SK-N-SH (cell line): ENCODE measurements at regions not wholly inside any gene's neighbourhood (a gene's known extent, or its start where the extent isn't known, plus 50 kb on each side); places are given as distances from the start of the nearest gene placed in this dataset.

Source experiments
- CTCF ChIA-PET: fragments of 300-600, 350-600 bp; formaldehyde crosslinking; extraction: SDS; loops from one replicate; lab custom pipeline; 2021; lab: Yijun Ruan, JAX
- POLR2A ChIA-PET: fragments of 350-600 bp; sonication (Branson Sonifier 250); formaldehyde crosslinking; extraction: SDS; loops from one replicate; lab custom pipeline; 2020; ENCODE audit warnings: antibody characterized with exemption, inconsistent platforms; lab: Yijun Ruan, JAX
- DNase-seq: peaks from one replicate; pipeline ENCODE4 v3.0.0; 2012
- H2AFZ ChIP-seq: fragments of 200-600 bp; sonication (generic); 2 replicates; pipeline ENCODE4 v1.8.1; 2016; ENCODE audit warnings: antibody characterized with exemption, mild to moderate bottlenecking, low read depth
- H3F3A ChIP-seq: fragments of 200-600 bp; sonication (generic); replicated peaks from 2 replicates; pipeline ENCODE3; 2016; ENCODE audit warnings: antibody characterized with exemption, mild to moderate bottlenecking; ENCODE audit not compliant: insufficient read depth
- H3K27ac ChIP-seq, 2 experiments: fragments of 200-500 bp in 1 of 2; fragments of 200-600 bp in 1 of 2; sonication (Bioruptor generic) in 1 of 2; sonication (generic), shearing (Covaris generic) in 1 of 2; 2 replicates each; pipeline versions ENCODE4 v1.5.1 to v1.6.1; 2014 to 2016; ENCODE audit warnings: low read depth in 2 of 2, inconsistent platforms in 1 of 2, low read length in 1 of 2, mild to moderate bottlenecking in 1 of 2, mixed read lengths in 1 of 2
- H3K27me3 ChIP-seq: fragments of 200-600 bp; sonication (generic), shearing (Covaris generic); 2 replicates; pipeline ENCODE4 v1.6.1; 2016; ENCODE audit warnings: mixed run types; ENCODE audit not compliant: insufficient read depth
- H3K36me3 ChIP-seq, 2 experiments: fragments of 200-500 bp in 1 of 2; fragments of 200-600 bp in 1 of 2; sonication (Bioruptor generic) in 1 of 2; sonication (generic) in 1 of 2; replicated peaks in 1 of 2; 2 replicates each; pipeline versions ENCODE3 to v1.5.1; 2014 to 2016; ENCODE audit warnings: low read length in 1 of 2, mild to moderate bottlenecking in 1 of 2; ENCODE audit not compliant: insufficient read depth in 2 of 2, control insufficient read depth in 1 of 2
- H3K4me1 ChIP-seq, 2 experiments: fragments of 200-500 bp in 1 of 2; fragments of 200-600 bp in 1 of 2; sonication (Bioruptor generic) in 1 of 2; sonication (generic), shearing (Covaris generic) in 1 of 2; 2 replicates each; pipeline versions ENCODE4 v1.5.1 to v1.6.1; 2014 to 2016; ENCODE audit warnings: low read depth in 1 of 2, low read length in 1 of 2, mixed run types in 1 of 2; ENCODE audit not compliant: insufficient read depth in 2 of 2, control insufficient read depth in 1 of 2
- H3K4me2 ChIP-seq: fragments of 200-600 bp; sonication (generic), shearing (Covaris generic); 2 replicates; pipeline ENCODE4 v1.6.1; 2017; ENCODE audit warnings: mixed run types
- H3K4me3 ChIP-seq, 2 experiments: fragments of 200-500 bp in 1 of 2; fragments of 200-600 bp in 1 of 2; sonication (Bioruptor generic) in 1 of 2; sonication (generic), shearing (Covaris generic) in 1 of 2; 2 replicates each; pipeline versions ENCODE4 v1.5.1 to v1.8.1; 2014 to 2016; ENCODE audit warnings: low read depth in 2 of 2, inconsistent platforms in 1 of 2, low read length in 1 of 2, mild to moderate bottlenecking in 1 of 2, mixed read lengths in 1 of 2, moderate library complexity in 1 of 2
- H3K79me2 ChIP-seq: fragments of 200-600 bp; sonication (generic); 2 replicates; pipeline ENCODE4 v1.8.1; 2017; ENCODE audit warnings: mild to moderate bottlenecking; ENCODE audit not compliant: insufficient read depth
- H3K9ac ChIP-seq: fragments of 200-600 bp; sonication (generic); 2 replicates; pipeline ENCODE4 v1.6.1; 2017; ENCODE audit warnings: mixed run types
- H3K9me2 ChIP-seq: fragments of 200-600 bp; sonication (generic); 2 replicates; pipeline ENCODE4 v1.6.1; 2017; ENCODE audit warnings: mixed run types
- H3K9me3 ChIP-seq: fragments of 200-600 bp; sonication (generic); 2 replicates; pipeline ENCODE4 v1.6.1; 2017; ENCODE audit warnings: mixed run types, mild to moderate bottlenecking, moderate library complexity
- H4K20me1 ChIP-seq: fragments of 200-600 bp; sonication (generic); 2 replicates; pipeline ENCODE4 v1.6.1; 2017; ENCODE audit warnings: mild to moderate bottlenecking, mixed run types; ENCODE audit not compliant: insufficient read depth
- CTCF ChIP-seq: fragments of 200-600 bp; sonication (generic); IDR thresholded peaks from 2 replicates; pipeline ENCODE4 v1.6.1; 2017; ENCODE audit warnings: antibody characterized with exemption, mild to moderate bottlenecking, moderate library complexity
- EP300 ChIP-seq, 2 experiments: IDR thresholded peaks; 2 replicates each; pipeline versions ENCODE4 v1.4.0 to v1.6.1; 2012; ENCODE audit warnings: borderline replicate concordance in 1 of 2, low read depth in 1 of 2, low read length in 1 of 2
- FOSL2 ChIP-seq: IDR thresholded peaks from 2 replicates; pipeline ENCODE4 v1.4.0; 2012; ENCODE audit warnings: low read depth, mild to moderate bottlenecking, moderate library complexity, borderline replicate concordance
- FOXJ3 ChIP-seq: sonication (generic); formaldehyde crosslinking; IDR thresholded peaks from 2 replicates; pipeline ENCODE4 v1.5.1; 2020; ENCODE audit warnings: mild to moderate bottlenecking, missing genetic modification reagents
- GATA2 ChIP-seq: sonication (generic); formaldehyde crosslinking; IDR thresholded peaks from 2 replicates; pipeline ENCODE4 v1.5.0; 2020; ENCODE audit warnings: mild to moderate bottlenecking, missing genetic modification reagents
- IRF3 ChIP-seq: fragments of 150-350 bp; IDR thresholded peaks from 2 replicates; pipeline ENCODE4 v1.6.1; 2016; ENCODE audit warnings: mild to moderate bottlenecking, low read depth, low read length
- MEF2A ChIP-seq: IDR thresholded peaks from 2 replicates; pipeline ENCODE4 v1.4.0; 2012; ENCODE audit warnings: low read depth, borderline replicate concordance
- MXI1 ChIP-seq: IDR thresholded peaks from 2 replicates; pipeline ENCODE4 v1.6.1; 2012; ENCODE audit warnings: mild to moderate bottlenecking, low read depth, low read length, improper control_type of control experiment
- NFIC ChIP-seq: IDR thresholded peaks from 2 replicates; pipeline ENCODE4 v1.4.0; 2012; ENCODE audit warnings: borderline replicate concordance
- RCOR1 ChIP-seq: fragments of 150-350 bp; IDR thresholded peaks from 2 replicates; pipeline ENCODE4 v1.6.1; 2017; ENCODE audit warnings: antibody characterized with exemption, low read length
- RXRA ChIP-seq: IDR thresholded peaks from 2 replicates; pipeline ENCODE4 v1.4.0; 2012; ENCODE audit warnings: low read depth, mild to moderate bottlenecking, borderline replicate concordance
- TAF1 ChIP-seq: IDR thresholded peaks from 2 replicates; pipeline ENCODE4 v1.6.1; 2012; ENCODE audit warnings: low read depth, mild to moderate bottlenecking, low read length, moderate library complexity, borderline replicate concordance
- TCF12 ChIP-seq: IDR thresholded peaks from 2 replicates; pipeline ENCODE4 v1.4.0; 2012
- TEAD4 ChIP-seq: IDR thresholded peaks from 2 replicates; pipeline ENCODE4 v1.4.0; 2012; ENCODE audit warnings: mild to moderate bottlenecking, borderline replicate concordance; ENCODE audit not compliant: insufficient read depth
- USF2 ChIP-seq: fragments of 150-350 bp; IDR thresholded peaks from 2 replicates; pipeline ENCODE4 v1.6.1; 2017; ENCODE audit warnings: antibody characterized with exemption, low read length, low read depth, borderline replicate concordance
- WGBS: methylation state at CpG from one replicate; pipeline ENCODE4 v1.1.6; 2017; ENCODE audit warnings: low lambda C conversion rate; 5-methylcytosine and 5-hydroxymethylcytosine counted together
- TF ChIP-seq, protein P1 (sequence below): IDR thresholded peaks from 2 replicates; pipeline ENCODE4 v1.4.0; 2012; ENCODE audit warnings: low read depth, borderline replicate concordance
- TF ChIP-seq, protein P2 (sequence below): IDR thresholded peaks from 2 replicates; pipeline ENCODE4 v1.4.0; 2012; ENCODE audit warnings: low read depth, borderline replicate concordance

DNA sequence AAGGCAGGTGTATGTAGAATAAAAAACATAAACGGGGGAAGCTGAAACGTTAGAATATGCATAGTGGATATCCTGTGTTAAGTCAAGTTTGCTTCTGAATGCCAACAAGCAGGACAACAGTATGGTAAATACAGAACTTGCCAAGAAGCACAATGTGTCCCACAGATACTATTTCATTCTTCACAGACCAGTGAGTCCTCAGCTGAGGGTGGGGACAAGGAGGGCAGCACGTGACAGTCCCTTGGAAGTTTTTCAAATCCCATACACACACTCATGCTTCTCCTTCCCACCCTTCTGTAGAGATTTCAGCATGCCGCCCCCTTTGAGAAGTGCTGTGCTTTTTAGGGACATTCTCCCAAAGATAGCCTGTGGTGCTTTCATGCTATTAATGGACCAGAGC, 268.5 kb upstream of the ECI2 start:
- Histone ChIP-seq H3F3A (no peaks in the 10 kb centered on the region), H3K27ac (no peak overlapping the region), H3K36me3 (no peaks in the 10 kb centered on the region), H3K4me3 (no peak overlapping the region), H3K9me3 (no peaks in the 10 kb centered on the region), H3K9me2 (no peaks in the 10 kb centered on the region), H3K27me3 (no peaks in the 10 kb centered on the region; the same call in 1 of the 2 replicates), H3K79me2 (no peaks in the 10 kb centered on the region), H3K9ac (no peak overlapping the region), H3K4me1 (peaks cover 0 to 2% of the 10 kb centered on the region in 2 experiments; a peak in 1 of 4 replicates), H4K20me1 (no peaks in the 10 kb centered on the region), H3K4me2 (no peak overlapping the region), H2AFZ (no peak overlapping the region)
- ChIA-PET POLR2A (no interaction called here), CTCF (no interaction called here)
- DNase-seq = no peak
- TF ChIP-seq, protein P1, sequence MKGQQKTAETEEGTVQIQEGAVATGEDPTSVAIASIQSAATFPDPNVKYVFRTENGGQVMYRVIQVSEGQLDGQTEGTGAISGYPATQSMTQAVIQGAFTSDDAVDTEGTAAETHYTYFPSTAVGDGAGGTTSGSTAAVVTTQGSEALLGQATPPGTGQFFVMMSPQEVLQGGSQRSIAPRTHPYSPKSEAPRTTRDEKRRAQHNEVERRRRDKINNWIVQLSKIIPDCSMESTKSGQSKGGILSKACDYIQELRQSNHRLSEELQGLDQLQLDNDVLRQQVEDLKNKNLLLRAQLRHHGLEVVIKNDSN = no peak
- TF ChIP-seq MEF2A (no peak), EP300 (IDR thresholded peaks at IDR 0.05; ENCODE audit: borderline replicate concordance in 1 of 2, low read depth in 1 of 2, low read length in 1 of 2) (no peak), RCOR1 (no peak), FOSL2 (no peak), TEAD4 (no peak), USF2 (no peak), RXRA (no peak), TAF1 (no peak)
- TF ChIP-seq, protein P2, sequence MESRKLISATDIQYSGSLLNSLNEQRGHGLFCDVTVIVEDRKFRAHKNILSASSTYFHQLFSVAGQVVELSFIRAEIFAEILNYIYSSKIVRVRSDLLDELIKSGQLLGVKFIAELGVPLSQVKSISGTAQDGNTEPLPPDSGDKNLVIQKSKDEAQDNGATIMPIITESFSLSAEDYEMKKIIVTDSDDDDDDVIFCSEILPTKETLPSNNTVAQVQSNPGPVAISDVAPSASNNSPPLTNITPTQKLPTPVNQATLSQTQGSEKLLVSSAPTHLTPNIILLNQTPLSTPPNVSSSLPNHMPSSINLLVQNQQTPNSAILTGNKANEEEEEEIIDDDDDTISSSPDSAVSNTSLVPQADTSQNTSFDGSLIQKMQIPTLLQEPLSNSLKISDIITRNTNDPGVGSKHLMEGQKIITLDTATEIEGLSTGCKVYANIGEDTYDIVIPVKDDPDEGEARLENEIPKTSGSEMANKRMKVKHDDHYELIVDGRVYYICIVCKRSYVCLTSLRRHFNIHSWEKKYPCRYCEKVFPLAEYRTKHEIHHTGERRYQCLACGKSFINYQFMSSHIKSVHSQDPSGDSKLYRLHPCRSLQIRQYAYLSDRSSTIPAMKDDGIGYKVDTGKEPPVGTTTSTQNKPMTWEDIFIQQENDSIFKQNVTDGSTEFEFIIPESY = no peak
- WGBS = 31% methylated on average over 4 of the region's 4 CpGs

DNA sequence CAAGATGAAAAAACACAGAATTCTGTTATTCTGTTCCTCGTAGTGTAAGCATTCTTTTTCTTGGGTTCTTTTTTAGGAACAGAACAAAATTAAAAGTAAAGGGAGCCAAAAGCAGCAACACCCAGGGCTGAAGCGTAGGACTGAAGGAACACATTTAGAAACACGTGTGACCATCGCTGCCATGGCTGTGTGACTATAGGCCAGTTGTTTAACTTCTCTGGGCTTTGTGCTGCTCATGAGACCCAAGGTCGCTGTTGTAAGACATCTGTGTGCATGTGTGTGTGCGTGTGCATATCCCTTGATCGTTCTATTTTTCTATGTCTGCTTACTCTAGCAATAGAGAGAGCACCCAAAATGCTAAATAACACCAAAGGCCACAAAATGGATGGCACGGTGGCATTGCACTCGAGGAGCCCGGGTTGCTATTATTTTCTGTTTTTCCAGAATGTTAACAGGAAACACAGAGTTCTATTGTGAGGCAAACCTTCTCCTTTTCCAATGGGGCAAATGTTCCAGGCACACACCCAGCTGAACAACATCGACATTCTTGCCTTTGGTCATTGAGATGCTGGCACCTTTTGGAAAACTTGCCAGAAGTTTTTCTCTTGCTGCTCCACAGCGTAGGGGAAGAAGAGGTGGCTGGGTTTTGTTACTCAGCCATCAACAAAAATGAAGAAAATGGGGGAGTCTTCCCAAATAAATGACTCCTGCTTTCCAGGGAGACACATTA, 267.8 kb upstream of the ECI2 start:
- H3K27me3 ChIP-seq = no peaks in the 10 kb centered on the region; the same call in 1 of the 2 replicates
- no peak overlapping the region for H3K4me3 ChIP-seq
- TF ChIP-seq CTCF (no peak), FOSL2 (no peak), IRF3 (no peak), FOXJ3 (CRISPR knock-in tag) (no peak), NFIC (no peak), TEAD4 (no peak), GATA2 (CRISPR knock-in tag) (no peak), TCF12 (no peak), MXI1 (no peak)
- TF ChIP-seq, protein P2 = no peak

More for the DNA sequence above, 267.8 kb upstream of the ECI2 start:
- H3K9ac ChIP-seq = no peak overlapping the region
- H3K36me3 ChIP-seq = no peaks in the 10 kb centered on the region
- H3F3A ChIP-seq = no peaks in the 10 kb centered on the region
- H3K27ac ChIP-seq = no peak overlapping the region
- peaks cover 0 to 2% of the 10 kb centered on the region in 2 experiments; a peak in 1 of 4 replicates for H3K4me1 ChIP-seq
- H4K20me1 ChIP-seq = no peaks in the 10 kb centered on the region
- no peak for DNase-seq
- 53% methylated on average over 12 of the region's 12 CpGs for WGBS
- no peaks in the 10 kb centered on the region for H3K79me2 ChIP-seq
- ChIA-PET CTCF (no interaction called here), POLR2A (no interaction called here)
- no peak overlapping the region for H3K4me2 ChIP-seq
- H2AFZ ChIP-seq = no peak overlapping the region
- no peaks in the 10 kb centered on the region for H3K9me3 ChIP-seq
- H3K9me2 ChIP-seq = no peaks in the 10 kb centered on the region
